WERI-Rb-1 (cell line): ENCODE measurements at regions not wholly inside any gene's neighbourhood (a gene's known extent, or its start where the extent isn't known, plus 50 kb on each side); places are given as distances from the start of the nearest gene placed in this dataset.

Experiments used
- DNase-seq: peaks from one replicate; pipeline ENCODE4 v3.0.0-alpha.2; 2020
- H3K27ac ChIP-seq: fragments of 250-450 bp; sonication (Bioruptor Pico); 2 replicates; pipeline ENCODE4 v1.5.1; 2020; ENCODE audit warnings: mild to moderate bottlenecking, moderate library complexity
- H3K27me3 ChIP-seq: fragments of 250-450 bp; sonication (Bioruptor Pico); 2 replicates; pipeline ENCODE4 v1.5.1; 2021; ENCODE audit warnings: mild to moderate bottlenecking, low read depth, moderate library complexity; ENCODE audit not compliant: insufficient read depth, severe bottlenecking
- H3K36me3 ChIP-seq: fragments of 250-450 bp; sonication (Bioruptor Pico); 2 replicates; pipeline ENCODE4 v1.5.1; 2020; ENCODE audit warnings: mild to moderate bottlenecking, moderate library complexity
- H3K4me3 ChIP-seq: 2 replicates; pipeline ENCODE4 v1.5.1; 2011; ENCODE audit warnings: low read depth, mild to moderate bottlenecking, control low read depth, low read length
- H3K9me3 ChIP-seq: fragments of 250-450 bp; sonication (Bioruptor Pico); 2 replicates; pipeline ENCODE4 v1.5.1; 2021; ENCODE audit warnings: mild to moderate bottlenecking, moderate library complexity; ENCODE audit not compliant: severe bottlenecking
- TF ChIP-seq, protein P1 (sequence below): IDR thresholded peaks from 2 replicates; pipeline ENCODE4 v1.5.1; 2011; ENCODE audit warnings: low read depth, mild to moderate bottlenecking, control low read depth, inconsistent platforms, low read length

DNA sequence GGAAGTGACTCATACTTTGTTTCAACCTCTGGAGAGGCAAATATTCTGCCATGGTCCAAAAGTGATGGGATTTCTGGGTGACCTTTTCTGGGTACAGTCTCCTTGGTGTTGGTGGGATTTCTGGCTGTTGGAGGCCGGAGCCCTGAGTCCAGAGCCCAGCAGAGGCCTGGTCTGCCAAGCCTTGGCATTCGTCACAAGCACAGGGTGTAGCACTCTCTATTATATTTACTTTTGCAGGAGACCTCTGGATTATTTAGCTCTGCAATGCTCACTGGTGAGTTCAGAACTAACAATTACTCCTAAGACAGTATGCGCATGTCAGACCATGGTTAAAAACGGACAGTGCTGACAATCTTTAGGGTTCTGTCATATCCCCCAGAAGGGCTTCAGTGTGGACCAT, 201.6 kb upstream of the TWIST2 start:
- DNase-seq, result no peak
- TF ChIP-seq, protein P1, sequence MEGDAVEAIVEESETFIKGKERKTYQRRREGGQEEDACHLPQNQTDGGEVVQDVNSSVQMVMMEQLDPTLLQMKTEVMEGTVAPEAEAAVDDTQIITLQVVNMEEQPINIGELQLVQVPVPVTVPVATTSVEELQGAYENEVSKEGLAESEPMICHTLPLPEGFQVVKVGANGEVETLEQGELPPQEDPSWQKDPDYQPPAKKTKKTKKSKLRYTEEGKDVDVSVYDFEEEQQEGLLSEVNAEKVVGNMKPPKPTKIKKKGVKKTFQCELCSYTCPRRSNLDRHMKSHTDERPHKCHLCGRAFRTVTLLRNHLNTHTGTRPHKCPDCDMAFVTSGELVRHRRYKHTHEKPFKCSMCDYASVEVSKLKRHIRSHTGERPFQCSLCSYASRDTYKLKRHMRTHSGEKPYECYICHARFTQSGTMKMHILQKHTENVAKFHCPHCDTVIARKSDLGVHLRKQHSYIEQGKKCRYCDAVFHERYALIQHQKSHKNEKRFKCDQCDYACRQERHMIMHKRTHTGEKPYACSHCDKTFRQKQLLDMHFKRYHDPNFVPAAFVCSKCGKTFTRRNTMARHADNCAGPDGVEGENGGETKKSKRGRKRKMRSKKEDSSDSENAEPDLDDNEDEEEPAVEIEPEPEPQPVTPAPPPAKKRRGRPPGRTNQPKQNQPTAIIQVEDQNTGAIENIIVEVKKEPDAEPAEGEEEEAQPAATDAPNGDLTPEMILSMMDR, result no peak
- no peaks in the 10 kb centered on the region for H3K36me3 ChIP-seq
- H3K27me3 ChIP-seq, result peaks cover 93% of the 10 kb centered on the region
- no peaks in the 10 kb centered on the region for H3K9me3 ChIP-seq
- no peak overlapping the region for H3K27ac ChIP-seq
- no peak overlapping the region for H3K4me3 ChIP-seq

DNA sequence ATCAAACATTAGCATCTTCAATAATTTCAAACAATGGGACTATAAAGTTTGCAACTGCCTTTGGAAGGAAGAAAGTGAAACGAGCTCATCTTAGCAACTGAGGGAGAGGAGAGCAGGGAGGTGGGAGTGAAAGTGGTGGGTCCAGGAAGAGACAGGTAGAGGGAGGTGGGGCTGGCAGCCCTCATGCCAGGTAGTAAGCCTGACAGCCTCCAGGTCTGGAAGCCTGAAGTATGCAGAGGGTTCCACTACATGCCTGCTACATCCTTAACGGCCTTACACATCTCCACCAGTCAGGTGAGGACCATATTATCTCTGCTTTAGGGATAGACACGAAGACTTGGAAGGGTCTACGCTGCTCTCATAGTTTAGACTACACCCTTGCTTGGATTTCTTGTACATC, 201.1 kb upstream of the TWIST2 start:
- TF ChIP-seq, protein P1, result no peak
- no peak for DNase-seq
- Histone ChIP-seq H3K27me3 (peaks cover 93% of the 10 kb centered on the region), H3K9me3 (no peaks in the 10 kb centered on the region), H3K4me3 (no peak overlapping the region), H3K36me3 (no peaks in the 10 kb centered on the region), H3K27ac (no peak overlapping the region)

DNA sequence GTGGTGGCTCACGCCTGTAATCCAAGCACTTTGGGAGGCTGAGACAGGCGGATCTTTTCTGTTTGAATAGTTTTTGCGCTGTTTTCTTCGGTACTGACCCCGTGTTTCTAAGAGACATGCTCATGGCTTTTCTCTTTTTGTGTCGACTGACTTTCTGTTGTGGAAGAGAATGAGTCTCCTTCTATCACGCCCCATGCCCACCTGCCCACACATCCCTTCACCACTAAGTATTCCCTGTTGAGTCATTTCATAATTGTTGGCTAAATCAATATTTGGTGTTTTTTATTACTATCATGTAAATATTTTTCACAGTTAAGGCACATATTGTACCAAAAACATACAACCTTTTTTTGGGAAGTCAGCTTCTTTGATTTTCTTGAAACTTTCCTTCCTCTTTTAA, 198.8 kb upstream of the TWIST2 start:
- H3K27ac ChIP-seq, result no peak overlapping the region
- TF ChIP-seq, protein P1, result no peak
- no peaks in the 10 kb centered on the region for H3K36me3 ChIP-seq
- no peak for DNase-seq
- H3K4me3 ChIP-seq, result no peak overlapping the region
- no peaks in the 10 kb centered on the region for H3K9me3 ChIP-seq
- H3K27me3 ChIP-seq, result peaks cover 88% of the 10 kb centered on the region

DNA sequence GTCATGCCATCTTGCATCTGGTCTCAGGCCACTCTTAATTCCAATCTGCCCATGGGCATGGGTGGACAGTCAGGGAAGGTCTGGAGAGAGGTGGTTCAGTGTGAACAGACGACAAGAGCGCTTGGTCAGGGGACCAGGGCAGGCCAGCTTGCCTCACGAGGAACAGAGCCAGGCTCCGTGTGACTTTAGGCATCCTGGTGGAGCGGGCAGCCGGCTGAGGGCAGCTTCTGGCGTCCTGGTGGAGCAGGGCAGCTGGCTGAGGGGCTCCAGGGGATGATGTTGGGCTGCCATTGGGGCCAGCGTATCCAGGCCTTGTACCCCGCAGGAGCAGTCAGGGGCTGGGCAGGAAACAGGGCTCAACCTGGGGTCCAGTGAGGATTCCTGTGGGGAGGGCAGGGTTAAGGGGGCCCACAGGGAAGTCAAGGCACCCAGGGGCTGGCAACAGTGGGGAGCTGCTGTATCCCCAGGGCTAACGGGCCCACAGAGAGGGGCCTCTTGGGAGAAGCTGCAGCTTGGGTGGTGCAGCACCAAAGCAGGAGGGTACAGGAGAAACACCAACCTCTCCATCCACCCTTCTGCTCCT, 197.9 kb upstream of the TWIST2 start:
- no peaks in the 10 kb centered on the region for H3K36me3 ChIP-seq
- TF ChIP-seq, protein P1, result no peak
- no peak for DNase-seq
- peaks cover 87% of the 10 kb centered on the region for H3K27me3 ChIP-seq
- no peak overlapping the region for H3K4me3 ChIP-seq
- no peaks in the 10 kb centered on the region for H3K9me3 ChIP-seq
- no peak overlapping the region for H3K27ac ChIP-seq

DNA sequence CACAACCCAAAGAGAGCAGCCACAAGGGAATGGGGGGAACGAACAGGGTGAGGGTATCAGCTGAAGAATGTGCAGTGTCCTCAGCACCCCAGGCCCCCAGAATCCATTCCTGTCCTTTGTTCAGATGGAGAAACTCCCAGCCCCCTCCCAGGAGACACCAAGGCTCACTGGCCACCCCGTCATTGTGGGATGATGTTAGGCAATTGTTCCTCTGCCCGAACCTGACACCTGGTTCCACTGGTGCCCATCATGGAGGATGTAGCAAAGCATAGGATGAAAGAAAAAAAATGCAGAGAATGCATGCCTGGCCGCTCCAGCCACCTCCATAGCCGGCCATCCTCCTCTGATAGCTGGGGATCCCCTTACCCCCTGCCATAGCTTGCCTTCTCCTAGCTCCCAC, 197.3 kb upstream of the TWIST2 start:
- Histone ChIP-seq H3K36me3 (no peaks in the 10 kb centered on the region), H3K9me3 (no peaks in the 10 kb centered on the region), H3K4me3 (no peak overlapping the region), H3K27me3 (peaks cover 86% of the 10 kb centered on the region), H3K27ac (no peak overlapping the region)
- no peak for DNase-seq
- TF ChIP-seq, protein P1, result no peak
